SKM-1 (cell line): ENCODE measurements at regions not wholly inside any gene's neighbourhood (a gene's known extent, or its start where the extent isn't known, plus 50 kb on each side); places are given as distances from the start of the nearest gene placed in this dataset.
"Not testable (repeated sequence)": the region's sequence is repeated elsewhere in the genome, so short reads cannot be mapped to it uniquely, and the experiment has no call there.

ENCODE experiments used
- DNase-seq: peaks from one replicate; lab custom pipeline; 2025; ENCODE audit not compliant: unreplicated experiment; lab: John Stamatoyannopoulos, UW

DNA sequence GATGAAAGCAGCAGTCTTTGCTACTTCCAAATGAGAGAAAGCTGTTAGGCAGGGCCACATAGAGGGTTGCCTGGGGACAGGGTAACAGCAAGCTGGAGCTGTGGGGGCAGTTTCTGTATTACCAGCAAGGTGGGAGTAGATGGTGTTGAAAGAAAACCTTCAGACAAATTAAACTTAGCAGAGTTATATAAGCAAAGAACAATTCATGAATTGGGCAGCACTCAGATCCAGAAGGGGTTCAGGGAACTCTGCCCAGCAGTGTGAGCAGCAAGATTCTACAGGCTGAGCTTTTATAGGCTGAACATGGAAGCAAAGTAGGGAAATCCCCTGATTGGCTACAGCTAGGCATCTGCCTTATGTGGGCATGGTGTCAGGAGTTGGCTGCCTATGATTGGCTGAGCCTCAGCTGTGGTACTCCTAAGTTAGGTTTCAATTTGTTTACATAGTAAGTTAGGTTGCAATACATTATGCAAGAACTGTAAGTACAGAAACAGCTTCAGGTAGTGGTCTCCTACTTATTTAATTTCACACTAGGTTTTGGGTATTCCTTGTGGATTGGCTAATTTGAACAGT lies 64.1 kb upstream of the TMPRSS2 start:
- no peak for DNase-seq

DNA sequence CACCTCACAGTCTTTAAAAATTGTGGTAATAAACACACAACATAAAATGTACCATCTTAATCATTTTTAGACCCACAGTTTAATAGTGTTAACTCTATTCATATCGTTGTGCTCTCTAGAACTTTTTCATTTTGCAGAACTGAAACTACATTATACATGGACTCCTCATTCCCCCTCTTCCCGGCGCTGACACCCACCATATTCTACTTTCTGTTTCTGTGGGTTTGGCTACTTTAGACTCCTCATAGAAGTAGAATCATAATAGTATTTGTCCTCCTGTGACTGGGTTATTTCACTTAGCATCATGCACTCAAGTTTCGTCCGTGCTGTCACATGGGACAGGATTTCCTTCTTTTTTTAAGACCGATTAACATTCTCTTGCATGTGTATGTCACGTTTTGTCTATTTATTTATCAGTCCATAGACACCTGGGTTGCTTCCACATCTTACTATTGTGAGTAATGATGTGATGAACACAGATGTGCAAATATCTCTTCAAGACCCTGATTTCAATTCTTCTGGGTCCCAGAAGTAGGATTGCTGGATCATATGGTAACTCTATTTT lies 62.9 kb upstream of the TMPRSS2 start:
- DNase-seq: no peak

DNA sequence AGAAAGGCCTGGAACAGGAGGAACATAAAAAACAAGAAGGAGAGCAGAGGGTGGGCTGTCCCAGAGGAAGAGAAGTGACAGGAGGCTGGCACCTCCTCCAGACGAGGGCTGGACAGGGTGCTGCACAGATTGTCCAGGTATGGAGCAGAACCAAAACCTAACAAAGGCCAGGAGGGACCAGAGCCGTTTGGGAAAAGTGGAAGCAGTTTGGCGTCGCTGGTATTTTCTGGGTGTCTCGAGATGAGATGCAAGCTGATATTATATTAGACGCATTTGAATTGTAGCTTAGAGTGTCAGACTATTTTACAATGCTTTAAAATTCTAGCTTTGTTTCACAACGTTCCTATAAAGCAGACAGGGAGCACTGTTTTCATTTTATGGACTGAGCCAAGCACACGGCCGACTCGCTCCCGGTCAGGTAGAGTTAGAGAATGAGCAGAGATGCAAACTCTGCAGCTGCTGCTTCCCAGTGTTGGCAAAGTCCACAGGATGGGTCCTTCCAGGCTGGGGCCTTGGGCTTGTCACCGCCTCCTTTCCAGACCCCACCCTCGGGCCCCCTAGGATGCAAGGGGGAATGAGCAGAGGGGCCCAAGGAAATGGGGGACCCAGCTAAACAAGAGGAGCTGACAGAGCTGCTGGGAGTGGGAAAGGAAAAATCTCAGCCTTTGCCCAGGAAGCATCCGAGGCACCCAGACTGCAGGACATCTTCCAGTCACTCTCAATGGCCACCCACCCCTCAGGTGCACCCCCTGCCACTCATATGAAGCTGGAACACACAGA lies 60.8 kb upstream of the TMPRSS2 start:
- no peak for DNase-seq

DNA sequence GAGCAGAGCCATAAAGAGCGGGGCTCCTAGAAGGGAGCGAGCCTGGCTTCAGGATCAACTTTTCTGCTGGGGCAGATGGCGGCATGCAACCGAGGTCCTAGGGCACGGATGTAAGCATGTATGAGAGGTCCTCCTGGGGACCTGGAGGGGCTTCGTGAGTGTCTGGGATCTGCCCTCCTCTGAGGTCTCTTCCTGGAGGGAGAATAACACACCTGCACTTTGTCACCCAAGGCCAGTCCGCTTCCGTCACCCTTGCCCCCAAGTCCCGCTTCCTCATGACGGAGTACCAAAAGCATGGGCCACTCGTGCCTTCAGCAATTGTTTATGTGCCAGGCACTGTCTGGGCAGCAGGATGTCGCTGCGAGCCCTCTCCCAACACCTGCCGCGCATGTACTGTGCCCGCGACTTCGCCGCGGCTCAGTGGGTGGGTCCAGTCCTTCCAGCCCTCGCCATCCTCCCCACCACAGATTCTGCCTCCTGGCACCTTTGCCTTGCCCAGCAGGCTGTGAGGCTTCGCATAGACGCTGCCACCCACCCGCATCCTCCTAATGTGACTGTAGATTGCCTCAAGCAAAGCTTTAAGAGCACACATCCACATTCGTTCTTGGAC lies 60.0 kb upstream of the TMPRSS2 start:
- no peak for DNase-seq

DNA sequence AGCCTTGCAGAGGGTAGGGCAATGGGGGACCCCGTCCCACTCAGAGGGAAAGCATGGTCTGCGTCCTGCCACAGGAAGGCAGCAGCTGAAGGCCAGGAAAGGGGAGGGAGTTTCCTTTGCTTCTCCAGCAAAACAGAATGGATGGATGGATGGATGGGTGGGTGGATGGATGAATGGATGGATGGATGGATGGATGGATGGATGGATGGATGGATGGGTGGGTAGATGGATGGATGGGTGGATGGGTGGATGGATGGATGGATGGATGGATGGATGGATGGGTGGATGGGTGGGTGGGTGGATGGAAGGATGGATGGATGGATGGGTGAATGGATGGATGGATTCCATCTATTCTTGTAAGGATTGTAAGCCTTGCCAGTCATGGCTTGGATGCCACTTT lies 59.3 kb upstream of the TMPRSS2 start:
- not testable (repeated sequence) for DNase-seq

DNA sequence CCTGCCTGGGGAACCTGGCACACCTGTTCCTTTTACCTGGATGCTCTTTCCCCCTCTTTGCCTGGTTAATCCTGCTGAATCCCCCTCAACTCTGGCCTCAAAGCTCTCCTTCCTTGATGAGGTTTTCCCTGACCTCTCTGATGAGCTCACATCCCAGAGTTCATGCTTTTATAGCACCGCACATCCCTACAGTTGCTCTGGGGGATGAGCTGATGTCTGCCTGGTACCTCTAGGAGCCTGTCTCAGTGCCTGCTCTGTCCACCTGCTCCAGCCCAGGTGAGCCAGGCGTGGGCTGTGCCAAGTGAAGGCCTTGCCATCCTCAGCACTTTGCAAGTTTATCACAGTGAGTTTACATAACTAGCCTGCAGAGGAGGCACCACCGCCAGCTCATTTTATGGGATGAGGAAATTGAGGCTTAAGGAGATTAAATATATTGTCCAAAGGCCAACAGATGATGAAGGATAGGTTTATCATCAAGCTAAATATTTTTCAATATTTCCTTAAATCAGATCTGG lies 58.6 kb upstream of the TMPRSS2 start:
- DNase-seq: no peak

DNA sequence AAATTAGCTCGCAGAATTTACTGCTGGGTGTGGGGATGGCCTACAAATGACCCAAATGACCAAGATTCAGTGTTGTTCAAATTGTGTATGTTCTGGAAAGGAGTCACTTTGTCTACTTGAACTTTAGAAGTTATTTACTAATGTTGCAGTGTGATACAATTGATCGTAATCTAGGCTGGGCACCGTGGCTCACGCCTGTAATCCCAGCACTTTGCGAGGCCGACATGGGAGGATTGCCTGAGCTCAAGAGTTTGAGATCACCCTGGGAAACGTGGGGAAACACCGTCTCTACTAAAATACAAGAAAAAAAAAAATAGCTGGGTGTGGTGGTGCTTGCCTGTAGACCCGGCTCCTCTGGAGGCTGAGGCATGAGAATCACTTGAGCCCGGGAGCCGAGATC lies 57.6 kb upstream of the TMPRSS2 start:
- DNase-seq: no peak

DNA sequence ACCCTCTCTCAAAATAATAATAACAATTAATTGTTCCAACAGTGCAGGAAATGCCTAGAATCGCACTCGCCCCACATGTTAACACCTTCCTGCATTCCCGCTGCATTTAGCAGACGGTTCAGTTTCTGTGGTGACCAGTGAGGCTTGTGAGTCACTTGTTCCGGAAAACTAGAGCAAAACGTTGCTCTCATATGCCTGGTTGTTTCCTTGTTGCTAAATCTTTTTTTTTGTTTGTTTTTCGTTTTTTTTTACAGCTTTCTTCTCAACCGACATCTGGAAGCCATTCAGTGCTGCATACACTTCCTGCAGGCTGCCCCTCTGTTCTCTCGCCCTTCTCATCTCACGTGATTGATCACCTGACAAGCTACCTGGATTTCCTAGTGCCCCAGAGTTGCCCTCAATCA lies 56.9 kb upstream of the TMPRSS2 start:
- DNase-seq: no peak

DNA sequence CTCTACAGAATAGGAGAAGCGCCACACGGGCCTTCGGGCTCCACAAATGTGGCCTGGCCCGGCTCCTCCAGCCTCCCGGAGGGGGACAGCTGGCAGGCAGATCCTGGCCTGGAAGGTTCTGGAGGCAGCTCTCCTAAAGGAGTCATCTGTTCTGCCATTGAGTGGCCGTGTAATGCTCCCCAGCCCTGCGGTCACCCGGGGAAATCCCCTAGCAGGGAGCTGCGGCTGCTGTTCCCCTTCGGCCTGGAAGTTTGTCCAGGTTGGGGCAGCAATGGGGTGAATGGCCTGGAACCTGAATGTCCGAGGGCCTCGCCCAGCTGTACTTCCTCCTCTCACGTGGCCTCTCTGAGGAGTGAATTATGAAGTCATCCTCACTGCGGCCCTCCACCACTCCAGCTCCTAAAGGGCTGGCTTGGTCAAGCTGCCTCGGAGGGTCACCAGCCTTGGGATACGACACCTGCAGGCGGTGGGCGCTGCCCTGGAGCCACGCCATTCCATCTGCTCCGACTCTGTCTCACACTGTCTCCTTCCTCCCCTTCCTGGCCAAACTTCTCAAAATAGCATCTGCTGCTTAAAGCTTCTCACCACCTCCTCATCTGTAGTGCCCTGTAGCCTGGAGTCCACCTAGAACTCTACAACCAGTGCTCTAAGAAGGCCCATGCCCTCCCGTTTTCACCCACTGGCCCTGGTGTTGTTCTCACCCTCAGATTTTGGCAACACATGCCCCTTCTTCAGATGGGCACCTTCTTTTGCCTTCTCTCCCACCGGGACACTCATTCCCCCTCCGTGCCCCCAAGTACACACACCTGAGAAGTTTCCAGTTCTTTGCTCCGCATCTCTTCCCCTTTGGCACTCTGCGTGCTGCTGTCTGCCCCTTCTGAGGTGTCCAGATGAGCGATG lies 54.4 kb upstream of the TMPRSS2 start:
- DNase-seq: no peak

DNA sequence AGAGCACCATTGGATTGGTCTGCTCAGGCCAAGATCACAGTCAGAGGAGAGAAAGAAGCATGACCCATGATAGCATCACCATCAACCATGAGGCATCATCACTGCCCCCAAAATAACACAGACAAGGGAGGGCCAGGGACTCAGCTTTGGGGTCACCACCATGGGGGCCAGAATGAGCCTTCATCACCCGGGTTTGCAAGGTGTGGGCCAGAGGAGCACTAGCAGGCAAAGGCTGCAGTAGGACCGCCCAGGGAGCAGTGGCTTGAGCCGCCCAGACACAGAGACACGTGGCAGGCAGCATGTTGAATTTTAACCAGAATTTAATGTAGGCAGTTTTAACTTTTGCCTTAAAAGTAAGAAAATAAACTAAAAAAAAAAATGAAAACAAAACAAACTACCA lies 53.7 kb upstream of the TMPRSS2 start:
- DNase-seq: no peak

DNA sequence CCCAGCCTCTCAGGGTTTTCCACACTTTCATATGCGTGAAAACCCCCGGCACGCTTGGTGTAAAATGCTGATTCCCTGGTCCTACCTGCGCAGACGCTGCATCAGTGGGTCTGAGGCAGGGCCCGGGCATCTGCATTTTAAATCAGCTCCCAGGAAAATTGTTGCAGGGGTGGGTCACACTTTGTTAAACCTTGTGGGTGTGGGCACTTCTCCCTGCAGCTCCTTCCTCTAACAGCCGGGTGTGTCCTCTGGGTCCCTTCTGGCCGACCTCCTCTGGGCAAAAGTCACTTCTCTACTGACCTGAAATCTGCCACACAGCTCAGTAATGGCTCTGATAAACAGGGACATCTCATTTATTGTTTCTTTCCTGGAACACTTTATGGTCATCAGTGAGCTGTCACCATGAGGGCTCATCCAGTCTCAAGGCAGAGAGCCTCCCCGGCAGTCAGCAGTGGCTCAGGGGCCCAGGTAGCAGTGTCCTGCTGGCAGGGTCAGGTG lies 52.8 kb upstream of the TMPRSS2 start:
- no peak for DNase-seq

DNA sequence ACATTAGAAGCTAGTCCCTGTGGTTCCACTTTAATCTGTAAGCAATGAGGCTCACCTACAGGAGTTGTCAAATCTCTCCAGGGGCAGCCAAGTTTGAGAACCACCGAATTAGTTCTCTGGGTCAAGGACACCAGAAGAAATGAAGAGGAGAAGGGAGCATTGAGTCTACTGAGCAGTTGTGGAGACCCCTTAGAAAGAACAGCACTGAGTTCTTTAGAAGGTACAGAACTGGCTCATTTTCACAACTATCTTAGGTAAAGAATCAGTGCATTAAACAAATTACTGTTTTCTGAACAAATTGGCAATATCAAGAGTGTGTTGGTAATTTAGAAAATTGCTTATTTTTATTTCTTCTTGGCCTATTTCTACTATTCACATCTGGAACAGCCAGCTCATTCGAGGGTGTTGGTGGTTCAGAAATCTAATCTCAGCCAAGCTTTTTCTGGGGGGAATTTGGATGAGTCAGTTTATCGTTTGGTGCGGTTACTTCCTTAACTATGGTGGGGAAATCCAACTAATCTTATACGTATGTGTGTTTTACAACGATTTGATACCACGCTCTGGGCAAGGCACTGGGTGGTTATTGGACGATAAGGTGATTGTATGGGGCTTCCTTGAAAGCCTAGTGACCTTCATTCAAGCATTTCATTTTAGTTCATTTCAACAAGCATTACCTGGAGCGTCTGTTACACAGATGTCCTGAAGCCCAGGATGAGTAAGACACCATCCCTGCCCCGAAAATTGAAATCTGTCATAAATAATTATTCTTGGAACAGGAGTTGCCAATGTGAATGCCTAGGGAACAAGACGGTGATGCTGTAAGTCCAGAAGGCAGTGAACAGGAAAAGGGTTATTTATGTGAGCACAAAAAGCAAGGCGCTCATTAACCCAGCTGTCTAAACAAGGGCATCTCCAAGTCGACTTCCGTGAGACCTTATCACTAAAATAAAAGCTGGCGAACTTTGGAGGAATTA lies 52.0 kb upstream of the TMPRSS2 start:
- no peak for DNase-seq

DNA sequence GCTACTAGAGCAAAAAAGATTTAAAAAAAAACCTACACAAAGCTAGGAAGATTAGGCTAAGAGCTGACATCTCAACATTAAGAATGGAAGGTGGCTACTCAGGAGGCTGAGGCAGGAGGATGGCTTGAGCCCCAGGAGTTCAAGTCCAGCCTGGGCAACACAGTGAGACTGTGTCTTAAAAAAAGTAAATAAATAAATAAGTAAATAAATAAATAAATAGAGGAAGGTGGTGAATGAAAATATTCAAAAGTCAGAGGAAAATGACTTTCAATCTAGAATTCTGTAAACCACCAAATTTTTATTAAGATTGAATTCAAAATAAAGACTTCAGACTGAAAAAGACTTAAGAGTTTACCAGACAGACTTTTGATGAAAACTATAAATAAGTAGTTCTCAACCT lies 50.9 kb upstream of the TMPRSS2 start:
- DNase-seq: no peak

DNA sequence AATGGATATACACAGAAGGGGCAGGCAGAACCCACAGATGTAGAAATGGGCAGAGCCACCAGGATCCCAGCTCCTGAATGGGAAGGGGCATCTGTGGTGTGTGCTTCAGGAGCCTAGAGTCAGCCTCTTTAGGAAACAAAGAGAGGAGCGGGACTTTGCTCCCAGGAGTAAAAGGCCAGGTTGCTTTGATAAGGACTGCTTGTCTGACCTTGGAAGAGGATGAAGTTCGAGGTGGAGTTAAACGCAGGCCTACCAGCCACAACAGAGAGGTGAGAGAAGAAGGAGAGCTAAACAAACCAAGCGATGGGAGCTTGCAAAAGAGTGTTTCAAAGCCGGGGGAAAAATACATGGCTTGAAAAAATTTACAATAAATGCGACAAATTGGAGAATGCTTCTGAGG lies 49.9 kb upstream of the TMPRSS2 start:
- DNase-seq: no peak
